ENCODE measurements at regions not wholly inside any gene's neighbourhood (a gene's known extent, or its start where the extent isn't known, plus 50 kb on each side); places are given as distances from the start of the nearest gene placed in this dataset.

DNA sequence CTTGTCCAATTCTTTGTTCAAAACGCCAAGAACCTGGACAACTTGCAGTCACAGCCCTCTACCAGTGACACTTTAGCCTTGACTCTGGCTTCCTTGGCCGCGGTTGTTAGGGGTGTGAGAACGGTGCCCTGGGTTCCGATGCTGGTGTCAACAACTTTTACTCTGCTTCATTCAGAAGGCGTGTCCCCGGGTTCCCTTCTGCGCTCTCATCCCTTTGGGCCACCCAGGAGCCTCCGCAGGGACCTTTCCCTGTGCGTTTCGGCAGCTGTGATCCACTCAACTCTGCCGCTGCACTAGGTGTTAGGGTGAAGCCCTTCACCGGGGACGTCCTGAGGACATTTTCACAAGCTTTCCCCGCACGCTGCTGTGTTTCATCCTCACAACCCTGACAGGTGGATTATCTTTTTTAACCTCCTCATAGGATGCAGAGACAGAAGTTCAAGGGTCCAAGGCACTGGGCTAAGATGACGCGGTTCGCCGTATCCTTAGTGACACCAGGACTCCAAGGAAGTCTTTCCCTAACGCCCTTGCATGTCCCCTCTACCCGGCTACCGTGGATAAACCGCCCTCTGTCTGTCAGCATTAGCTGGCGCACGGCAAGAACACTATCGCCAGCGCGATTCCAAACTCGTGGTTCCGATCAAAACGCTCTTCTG lies 133.5 kb upstream of the SHH start:
- Histone ChIP-seq H3K27ac (no peak overlapping the region), H3K4me3 (no peak overlapping the region), H3K9me3 (no peaks in the 10 kb centered on the region), H3K36me3 (no peaks in the 10 kb centered on the region), H3K27me3 (no peaks in the 10 kb centered on the region), H3K4me1 (no peaks in the 10 kb centered on the region)
- no peak for TF ChIP-seq CTCF (IDR thresholded peaks at IDR 0.05)
- no peak for DNase-seq (ENCODE audit: low spot score in 2 of 2)
- intact Hi-C loops (cut with DNase I) = no loop called here

DNA sequence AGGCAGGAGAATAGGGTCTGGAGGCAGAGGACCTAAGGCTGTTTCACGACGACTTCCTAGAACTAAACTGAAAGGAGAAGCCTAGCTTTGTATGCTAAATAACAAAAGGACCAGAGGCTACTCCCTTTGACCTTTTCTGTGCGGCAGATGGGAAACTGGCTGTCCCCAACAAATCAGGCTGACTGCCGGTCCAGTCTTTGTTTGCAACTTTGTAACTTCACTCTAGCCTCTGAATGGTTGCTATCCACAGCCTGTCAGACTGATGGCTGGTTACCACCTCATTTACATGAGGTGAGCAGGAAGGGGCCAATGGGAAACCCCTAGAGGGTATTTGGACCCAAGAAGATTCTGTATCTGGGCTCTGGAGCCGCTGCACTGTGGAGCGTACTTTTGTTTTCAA lies 132.6 kb upstream of the SHH start:
- Histone ChIP-seq H3K9me3 (no peaks in the 10 kb centered on the region), H3K36me3 (no peaks in the 10 kb centered on the region), H3K27ac (no peak overlapping the region), H3K4me1 (no peaks in the 10 kb centered on the region), H3K27me3 (no peaks in the 10 kb centered on the region), H3K4me3 (no peak overlapping the region)
- peak in 1 of 2 donors; percentile 12 for DNase-seq (ENCODE audit: low spot score in 2 of 2)
- intact Hi-C loops (cut with DNase I) = no loop called here
- no peak for TF ChIP-seq CTCF (IDR thresholded peaks at IDR 0.05)

DNA sequence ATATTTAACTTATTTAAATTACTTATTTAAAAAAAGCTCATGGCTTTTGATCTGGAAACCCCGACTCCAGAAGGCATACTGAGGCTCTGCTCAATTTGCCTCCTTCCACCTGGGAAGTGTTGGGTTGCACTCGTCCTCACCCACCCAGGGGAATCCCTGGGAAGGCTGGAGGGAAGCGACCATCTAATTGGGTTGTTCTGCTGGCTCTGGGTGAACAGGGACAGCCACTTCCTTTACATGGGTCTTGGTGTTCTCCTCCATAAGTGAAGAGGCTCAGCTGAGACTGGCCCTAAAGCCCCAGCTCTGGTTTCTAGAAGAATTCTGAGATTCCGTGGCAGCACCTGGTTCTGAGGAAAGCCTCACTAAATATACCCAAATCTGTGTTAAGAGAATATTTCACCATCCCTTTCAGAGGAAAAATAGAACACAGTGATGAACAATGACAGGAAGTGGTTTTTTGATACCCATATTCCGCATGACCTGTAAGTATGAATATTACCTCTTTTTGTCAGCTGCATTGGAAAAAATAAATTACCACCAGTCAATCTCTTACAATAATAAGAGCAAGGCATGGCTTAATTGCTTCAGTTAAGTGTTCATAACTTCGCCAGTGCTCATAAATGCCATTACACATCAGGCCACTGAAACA lies 131.1 kb upstream of the SHH start:
- Histone ChIP-seq H3K27me3 (no peaks in the 10 kb centered on the region), H3K4me1 (no peaks in the 10 kb centered on the region), H3K27ac (no peak overlapping the region), H3K36me3 (no peaks in the 10 kb centered on the region), H3K9me3 (no peaks in the 10 kb centered on the region), H3K4me3 (no peak overlapping the region)
- intact Hi-C loops (cut with DNase I) = no loop called here
- TF ChIP-seq CTCF (IDR thresholded peaks at IDR 0.05) = no peak
- DNase-seq (ENCODE audit: low spot score in 2 of 2) = peak in 1 of 2 donors; percentile 27

DNA sequence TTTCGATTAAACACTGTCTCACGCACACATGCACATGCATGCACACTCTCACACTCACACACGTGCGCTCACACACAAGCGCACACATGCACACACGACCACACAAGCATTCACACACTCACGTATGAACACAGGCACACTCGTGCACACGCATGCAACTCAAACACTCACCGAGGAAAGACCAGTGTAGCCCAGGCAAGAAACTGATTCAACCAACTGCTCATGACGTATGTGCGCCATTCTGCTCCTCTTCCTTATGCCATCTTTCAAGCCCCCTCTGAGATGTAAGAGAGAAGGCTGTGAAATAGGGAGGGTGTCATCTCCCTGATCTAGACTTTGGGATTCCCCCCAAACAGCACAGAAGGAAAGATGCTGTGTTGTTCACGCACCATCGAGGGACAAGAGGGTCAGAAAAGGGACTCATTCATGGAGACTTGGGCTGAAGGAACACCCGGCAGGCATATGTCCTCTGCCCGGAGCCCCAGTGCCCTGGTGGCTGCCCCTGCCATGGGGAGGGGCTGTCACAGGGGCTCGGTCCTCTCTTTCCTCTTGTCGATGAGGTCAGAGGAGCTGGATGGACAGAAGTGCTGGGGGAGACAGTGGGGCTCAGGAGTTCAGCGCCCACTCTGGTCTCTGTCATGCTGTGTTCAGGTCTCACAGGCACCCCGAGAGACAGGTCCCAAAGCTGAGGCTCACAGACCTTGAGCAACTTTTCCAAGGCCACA lies 130.1 kb upstream of the SHH start:
- Histone ChIP-seq H3K27ac (no peak overlapping the region), H3K27me3 (no peaks in the 10 kb centered on the region), H3K4me3 (no peak overlapping the region), H3K4me1 (no peaks in the 10 kb centered on the region), H3K36me3 (no peaks in the 10 kb centered on the region), H3K9me3 (no peaks in the 10 kb centered on the region)
- DNase-seq (ENCODE audit: low spot score in 2 of 2) = peak in 1 of 2 donors; percentile 33
- no peak for TF ChIP-seq CTCF (IDR thresholded peaks at IDR 0.05)
- intact Hi-C loops (cut with DNase I) = no loop called here

GRCh38 chr7:155941688-155942087 lies 129.4 kb upstream of the SHH start:
- Histone ChIP-seq H3K36me3 (no peaks in the 10 kb centered on the region), H3K4me1 (no peaks in the 10 kb centered on the region), H3K4me3 (no peak overlapping the region), H3K27ac (no peak overlapping the region), H3K27me3 (no peaks in the 10 kb centered on the region), H3K9me3 (no peaks in the 10 kb centered on the region)
- DNase-seq (ENCODE audit: low spot score in 2 of 2) = no peak
- no peak for TF ChIP-seq CTCF (IDR thresholded peaks at IDR 0.05)
- intact Hi-C loops (cut with DNase I) = no loop called here
